ENCODE measurements at regions not wholly inside any gene's neighbourhood (a gene's known extent, or its start where the extent isn't known, plus 50 kb on each side); places are given as distances from the start of the nearest gene placed in this dataset.
"Not testable (repeated sequence)": the region's sequence is repeated elsewhere in the genome, so short reads cannot be mapped to it uniquely, and the experiment has no call there.

DNA sequence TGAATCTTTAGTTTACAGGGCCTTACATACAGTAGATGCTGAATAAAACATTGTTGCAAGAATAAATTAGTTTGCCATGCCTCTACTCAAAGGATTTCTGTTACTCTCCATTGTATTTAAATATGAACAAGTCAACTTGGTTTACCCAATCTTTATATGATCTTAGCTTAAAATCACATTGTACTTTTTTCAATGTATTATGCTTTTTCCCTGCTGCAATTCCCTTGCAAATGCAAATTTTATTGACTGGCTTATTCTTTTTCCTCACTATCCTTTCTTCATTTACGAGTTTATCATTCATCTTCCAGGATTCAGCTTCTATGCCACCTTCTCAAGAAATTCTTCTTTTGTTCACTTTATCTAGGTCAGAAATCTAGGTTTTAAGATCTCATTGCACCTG, 571.4 kb upstream of the ZNF804A start:
- no peak for FAIRE-seq

DNA sequence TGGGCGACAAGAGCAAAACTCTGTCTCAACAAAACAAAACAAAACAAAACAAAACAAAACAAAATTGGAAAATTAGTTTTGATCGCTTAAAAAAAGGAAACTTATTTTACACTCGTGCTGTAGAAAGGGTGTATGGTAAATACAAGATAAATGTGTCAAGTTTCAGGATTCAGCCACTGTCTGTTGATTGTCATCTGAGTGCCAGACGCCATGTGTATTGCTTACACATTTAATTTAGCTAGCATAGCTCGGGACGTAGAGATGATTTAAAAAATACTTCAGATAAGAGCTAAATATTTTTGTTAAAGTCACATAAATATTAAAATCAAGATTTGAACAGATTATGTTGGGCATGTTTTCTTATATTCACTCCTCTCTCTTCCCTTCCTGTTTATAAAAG, 568.1 kb upstream of the ZNF804A start:
- FAIRE-seq = no peak

DNA sequence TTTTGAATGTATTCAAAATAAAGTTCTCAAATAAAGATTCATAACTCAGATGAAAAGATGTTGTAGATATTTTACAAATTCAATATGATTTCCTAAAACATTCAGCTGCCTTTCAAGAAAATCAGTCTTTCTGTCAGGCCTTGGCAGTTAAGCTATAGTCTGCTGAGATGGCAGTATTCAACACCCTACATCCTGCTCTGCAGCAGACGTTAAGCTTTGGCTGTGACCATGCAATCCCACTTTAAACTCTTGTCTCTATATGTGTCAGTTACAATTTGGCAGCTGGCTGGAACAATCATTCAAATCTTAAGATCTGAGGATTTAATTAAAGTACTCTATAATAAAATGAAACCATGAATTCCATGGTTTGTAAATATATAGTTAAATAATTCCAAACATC, 567.3 kb upstream of the ZNF804A start:
- FAIRE-seq = no peak

DNA sequence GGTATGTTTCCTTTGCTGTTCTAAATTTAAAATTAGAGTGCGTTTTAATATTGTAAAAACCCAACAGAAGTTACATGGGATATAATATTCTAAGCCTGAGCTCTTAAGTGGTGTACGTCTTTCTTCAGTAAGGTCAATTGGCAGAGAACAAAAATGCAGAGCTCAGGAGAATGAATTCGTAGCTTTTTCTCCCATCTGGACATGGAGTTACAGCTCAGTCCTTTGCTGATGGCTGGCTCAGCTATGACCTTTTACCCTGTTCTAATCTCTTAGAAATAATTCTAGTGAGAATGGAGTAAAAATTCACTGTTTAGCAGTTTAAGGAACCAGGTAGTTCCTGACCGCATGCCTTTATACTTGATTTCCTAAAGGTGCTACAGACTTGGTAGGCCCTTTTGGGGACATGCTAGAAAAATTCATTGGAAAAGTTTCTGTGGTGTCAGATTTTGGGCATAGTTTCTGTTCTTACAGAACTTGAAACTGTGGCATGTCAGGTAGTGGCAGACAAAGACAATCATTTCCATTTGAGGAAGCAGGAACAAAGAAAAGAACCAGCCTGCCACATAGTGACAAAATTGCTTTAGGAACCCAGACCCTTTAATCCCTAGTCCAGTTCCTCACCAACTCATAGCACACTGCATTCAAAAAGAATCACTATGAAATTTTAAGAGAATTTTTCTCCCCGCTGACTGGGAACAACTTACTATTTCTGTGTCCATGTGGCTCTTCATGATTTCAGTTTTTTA, 566.8 kb upstream of the ZNF804A start:
- FAIRE-seq = no peak

DNA sequence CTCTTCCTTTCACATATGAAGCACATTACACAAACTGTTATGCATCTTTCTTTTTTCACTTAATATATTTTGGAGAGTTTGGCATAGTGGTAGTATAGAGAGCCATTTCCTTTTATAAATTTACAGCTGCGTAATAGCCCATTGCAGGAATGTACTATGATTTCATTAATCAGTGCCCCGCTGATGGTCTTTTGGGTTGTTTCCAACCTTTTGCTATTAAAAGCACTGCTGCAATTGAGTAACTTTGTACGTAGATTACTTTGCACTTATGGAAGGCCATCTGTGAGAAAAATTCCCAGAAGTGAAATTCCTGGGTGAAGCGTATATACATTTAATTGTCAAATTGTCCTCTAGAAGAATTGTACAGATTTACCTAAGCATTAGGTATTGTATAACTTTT, 565.3 kb upstream of the ZNF804A start:
- FAIRE-seq = no peak

DNA sequence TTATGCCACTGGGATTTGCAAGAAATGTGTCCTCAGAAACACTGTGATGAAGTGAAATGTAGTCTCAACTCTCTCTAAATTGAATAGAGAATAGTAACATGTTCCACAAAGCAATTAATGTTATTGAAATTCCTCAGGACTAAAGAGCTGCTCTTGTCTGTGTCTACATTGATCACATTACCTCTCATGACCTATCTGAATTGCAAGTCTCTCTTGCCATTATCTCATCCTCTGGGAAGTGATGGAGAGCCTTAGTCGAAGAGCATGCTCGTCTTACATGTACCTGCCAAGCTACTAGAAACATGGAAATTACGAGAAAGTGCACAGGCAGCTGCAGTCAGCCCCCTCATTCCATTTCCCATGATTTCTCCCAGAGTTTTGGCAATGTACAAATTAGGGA, 561.1 kb upstream of the ZNF804A start:
- no peak for FAIRE-seq

DNA sequence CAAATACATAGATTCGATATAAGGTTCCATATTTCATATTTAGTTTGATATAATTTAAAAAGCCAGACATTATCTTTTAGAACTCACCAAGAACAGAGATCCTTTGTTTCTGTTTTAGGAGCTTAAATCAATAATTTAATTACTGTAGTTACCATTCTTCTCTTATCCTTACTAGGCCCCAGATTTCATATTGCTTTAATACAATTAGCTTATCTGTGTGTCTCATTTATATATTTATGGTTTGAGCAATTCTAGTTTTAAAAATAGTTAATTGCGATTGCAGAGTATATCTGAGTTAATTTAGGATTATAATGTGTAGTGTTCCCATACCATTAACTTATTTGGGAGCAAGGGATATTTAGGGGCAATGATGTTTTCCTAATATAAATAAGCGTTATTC, 558.8 kb upstream of the ZNF804A start:
- FAIRE-seq = no peak

DNA sequence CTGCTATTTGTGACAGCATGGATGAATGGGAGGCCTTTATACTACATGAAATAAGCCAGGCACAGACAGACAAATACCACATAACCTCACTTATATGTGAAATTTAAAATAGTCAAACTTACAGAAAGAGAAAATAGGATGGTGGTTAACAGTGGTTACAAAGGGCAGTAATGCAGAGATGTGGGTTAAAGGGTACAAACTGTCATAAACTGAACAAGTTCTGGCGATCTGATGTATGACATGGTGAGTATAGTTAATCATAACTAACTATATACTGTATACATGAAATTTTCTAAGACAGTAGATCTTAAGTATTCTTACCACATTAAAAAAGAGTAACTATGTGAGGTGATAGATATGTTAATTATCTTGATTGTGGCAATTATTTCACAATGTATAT, 558.1 kb upstream of the ZNF804A start:
- no peak for FAIRE-seq

DNA sequence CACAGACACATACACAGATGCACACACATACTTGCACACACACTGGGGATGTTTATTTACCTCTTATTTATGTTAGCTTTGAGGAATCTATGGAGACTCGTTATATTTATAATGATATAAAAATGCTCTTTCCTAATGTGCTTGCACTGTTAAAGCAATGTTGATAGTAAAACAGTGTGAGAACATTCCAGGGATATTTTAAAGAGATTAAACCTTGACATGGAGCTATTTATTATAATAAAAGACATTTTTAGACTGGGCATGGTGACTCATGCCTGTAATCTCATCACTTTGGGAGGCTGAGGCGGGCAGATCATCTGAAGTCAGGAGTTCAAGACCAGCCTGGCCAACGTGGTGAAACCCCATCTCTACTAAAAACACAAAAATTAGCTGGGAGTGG, 557.3 kb upstream of the ZNF804A start:
- no peak for FAIRE-seq

DNA sequence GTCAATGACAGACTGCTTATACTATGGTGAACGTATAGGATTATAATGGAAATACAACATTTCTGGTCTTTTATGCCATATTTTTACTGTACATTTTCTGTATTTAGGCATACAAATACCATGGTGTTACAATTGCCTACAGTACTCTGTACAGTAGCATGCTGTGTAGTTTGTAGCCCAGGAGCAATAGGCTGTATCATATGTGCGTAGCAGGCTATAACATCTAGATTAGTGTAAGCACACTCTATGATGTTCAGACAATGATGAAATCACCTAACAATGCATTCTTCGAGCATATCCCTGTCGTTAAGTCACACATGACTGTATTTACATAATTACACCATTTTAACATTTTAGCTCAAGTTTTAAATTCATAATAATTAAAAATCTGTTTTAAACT, 556.6 kb upstream of the ZNF804A start:
- FAIRE-seq = no peak

DNA sequence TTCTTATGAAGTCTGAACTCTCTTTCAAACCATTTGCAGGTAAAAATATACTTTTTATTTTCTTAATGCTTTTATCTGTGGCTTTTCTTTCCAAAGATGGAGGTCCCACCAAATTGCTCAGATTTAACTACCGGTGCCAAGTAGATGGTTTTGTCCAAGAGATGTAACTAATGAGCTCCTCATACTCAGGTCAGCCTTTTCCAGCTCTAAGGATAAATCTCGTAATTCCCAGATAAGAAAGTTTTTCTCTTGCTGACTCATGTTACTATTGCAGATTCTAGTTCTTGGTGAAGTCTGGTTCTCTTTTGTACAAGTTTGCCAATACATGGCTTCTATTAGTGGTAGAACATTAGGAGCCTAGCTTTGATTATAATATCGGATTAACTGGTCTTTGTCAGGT, 550.8 kb upstream of the ZNF804A start:
- FAIRE-seq = no peak

DNA sequence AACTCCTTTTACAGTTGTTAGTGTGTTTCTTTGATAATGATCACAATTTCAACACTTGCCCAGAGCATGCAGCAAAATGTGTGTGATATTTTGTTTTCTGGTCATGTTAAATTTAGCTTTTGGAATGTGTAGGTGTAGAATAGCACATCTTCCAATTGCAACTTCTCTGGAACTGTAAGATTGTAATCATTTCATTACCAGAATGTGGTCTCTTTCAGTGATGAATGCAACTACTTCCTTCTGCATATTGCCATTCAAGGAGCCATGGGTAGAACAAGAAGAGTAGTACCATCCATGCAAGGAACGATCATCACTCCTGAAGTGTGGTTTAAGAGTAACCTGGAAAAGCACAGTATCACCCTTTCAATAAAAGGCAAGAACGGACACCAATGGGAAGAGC, 548.8 kb upstream of the ZNF804A start:
- no peak for FAIRE-seq

DNA sequence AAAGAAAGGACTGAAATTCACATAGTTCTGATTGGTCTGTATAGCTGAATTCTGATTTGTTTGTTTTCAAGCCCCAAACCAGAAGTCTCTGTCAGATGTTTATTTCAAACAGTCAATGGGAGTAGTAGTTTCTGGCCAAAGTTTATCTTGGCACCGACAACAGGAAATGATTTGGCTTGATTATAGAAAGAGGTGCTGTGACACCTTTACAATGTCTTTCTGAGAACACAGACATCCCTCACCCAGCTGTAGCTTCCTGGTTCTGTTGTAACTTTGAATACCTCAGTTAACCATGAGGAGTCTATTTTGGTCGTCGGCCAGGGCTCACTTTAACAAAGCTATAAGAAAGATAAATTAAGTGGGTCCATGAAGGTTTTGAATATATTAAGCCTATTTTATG, 545.0 kb upstream of the ZNF804A start:
- FAIRE-seq = no peak

DNA sequence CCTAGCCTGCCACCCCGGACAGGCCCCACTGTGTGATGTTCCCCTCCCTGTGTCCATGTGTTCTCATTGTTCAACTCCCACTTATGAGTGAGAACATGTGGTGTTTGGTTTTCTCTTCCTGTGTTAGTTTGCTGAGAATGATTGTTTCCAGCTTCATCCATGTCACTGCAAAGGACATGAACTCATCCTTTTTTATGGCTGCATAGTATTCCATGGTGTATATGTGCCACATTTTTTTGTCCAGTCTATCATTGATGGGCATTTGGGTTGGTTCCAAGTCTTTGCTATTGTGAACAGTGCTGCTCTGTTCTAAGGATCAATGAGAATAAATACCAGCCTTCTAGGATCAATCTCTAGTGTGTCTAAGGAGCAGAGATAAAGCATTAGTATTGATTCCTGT, 543.9 kb upstream of the ZNF804A start:
- not testable (repeated sequence) for FAIRE-seq

DNA sequence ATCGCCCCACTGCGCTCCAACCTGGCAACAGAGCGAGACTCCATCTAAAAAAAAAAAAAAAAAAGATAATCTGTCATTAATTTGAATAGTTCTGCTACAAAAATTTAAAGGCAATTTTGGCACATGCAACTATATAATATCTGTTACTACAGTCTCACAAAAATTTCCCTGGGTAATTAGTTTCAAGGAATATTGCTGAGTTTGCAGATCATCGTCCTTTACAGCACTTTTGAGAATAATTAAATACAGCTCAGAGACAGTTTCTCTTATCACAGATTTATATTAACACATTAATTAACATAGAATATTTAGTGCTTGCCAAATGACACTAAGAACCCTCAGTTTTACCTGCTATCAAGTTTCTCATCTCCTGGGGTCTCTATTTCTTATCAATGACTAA, 540.4 kb upstream of the ZNF804A start:
- no peak for FAIRE-seq

DNA sequence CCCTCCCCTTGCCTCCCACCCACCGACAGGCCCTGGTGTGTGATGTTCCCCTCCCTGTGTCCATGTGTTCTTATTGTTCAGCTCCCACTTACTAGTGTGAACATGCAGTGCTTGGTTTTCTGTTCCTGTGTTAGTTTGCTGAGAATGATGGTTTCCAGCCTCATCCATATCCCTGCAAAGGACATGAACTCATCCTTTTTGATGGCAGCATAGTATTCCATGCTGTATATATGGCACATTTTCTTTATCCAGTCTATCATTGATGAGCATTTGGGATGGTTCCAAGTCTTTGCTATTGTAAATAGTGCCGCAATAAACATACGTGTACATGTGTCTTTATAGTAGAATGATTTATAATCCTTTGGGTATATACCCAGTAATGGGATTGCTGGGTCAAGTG, 538.1 kb upstream of the ZNF804A start:
- not testable (repeated sequence) for FAIRE-seq

DNA sequence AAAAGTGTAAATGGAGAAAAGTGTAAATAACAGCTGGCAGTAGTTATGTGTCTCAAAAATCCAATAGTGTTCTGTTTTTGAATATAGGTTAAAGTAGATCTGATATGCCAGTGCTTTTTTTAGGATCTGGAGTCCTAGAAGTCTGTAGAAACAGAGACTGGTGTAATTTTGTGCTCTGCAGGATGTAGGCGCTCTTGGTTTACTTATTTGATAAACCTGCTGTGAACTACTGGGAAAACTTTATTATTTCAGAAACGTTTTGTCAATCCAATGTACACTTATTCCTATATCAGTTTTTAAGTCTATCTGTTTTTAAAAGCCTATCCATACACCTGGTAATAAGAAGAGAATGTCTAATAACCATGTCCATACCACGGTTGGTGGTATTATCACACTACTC, 530.8 kb upstream of the ZNF804A start:
- no peak for FAIRE-seq

DNA sequence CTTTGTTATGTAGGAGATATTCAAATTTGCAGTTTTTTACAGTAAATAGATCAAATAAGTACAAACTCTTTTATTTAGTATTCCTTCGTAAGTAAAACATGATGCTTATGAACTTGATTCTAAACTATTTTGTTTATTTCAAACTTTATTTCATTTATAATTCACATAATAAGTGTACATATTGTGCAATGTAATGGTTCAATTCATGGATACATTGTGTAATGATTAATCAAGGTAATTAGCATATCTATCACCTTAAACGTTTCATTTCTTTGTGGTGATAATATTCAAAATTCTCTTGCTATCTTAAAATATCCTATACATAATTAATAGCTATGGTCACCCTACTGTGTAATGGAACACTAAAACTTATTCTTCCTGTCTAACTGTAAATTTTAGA, 525.9 kb upstream of the ZNF804A start:
- FAIRE-seq = no peak

DNA sequence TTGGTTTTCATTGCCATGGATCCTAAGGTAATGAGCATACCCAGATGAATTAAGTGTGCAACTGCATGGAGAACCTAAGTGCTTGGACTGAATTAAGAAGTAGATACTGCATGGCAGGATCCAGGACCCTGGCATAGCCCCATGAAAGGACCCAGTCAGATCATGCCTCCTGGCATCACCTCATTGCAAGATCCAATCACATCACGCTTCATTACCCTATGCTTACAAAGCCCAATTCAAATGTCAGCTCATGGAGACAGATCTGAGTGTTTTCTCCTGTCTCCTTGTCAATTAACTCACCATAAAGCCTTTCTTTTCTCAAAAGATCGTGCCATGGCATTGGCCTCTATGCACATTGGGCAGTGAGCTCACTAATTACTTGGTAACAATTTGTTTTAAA, 519.8 kb upstream of the ZNF804A start:
- FAIRE-seq = no peak

DNA sequence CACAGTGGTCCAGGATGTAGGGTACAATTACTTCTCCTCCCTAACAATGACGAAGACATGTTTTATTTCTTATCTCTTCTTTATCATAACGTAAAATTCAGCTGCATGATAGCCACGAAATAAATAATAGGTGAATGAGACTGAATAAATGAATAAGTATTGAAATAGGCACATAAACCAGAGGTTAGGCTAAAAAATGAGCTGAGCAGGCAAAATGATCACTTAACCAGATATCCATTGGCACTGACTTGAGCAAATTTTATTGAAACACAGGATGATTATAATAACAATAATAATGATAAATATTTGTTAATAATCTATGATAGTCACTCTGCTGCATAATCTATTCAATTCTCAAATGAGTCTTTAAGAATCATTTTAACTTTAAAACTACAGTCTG, 506.9 kb upstream of the ZNF804A start:
- FAIRE-seq = no peak

DNA sequence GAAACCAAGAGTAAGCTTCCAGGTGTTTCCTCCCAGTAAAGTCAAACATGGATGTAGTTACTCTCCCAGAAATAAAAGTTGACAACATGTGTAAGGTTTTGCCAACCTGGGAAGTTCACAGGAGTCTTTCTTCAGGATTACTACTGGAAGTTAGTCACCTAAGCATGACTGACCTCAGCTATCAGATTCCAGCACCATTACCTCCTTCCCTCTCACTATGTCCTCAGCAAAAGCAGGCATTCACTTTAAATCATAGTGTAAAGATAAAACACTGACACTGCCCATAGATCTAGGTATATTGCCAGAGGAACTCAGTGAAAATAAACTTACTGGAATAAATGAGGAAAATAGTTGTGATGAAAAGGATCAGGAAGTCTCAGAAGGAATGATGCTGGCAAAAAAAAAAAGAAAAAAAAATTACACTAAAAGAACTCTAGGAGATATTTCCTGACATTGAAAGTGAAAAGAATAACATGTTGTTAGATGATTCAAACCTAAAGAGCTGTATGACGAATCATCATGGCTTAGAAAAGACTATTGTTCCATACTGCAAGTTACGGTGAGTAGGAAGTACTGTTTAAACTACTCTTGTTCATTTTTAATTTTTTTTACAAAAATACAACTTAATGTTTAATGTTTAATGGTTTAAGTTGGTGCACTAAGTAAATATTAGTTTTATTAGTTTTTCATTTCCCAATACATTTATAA, 484.5 kb upstream of the ZNF804A start:
- FAIRE-seq = no peak

DNA sequence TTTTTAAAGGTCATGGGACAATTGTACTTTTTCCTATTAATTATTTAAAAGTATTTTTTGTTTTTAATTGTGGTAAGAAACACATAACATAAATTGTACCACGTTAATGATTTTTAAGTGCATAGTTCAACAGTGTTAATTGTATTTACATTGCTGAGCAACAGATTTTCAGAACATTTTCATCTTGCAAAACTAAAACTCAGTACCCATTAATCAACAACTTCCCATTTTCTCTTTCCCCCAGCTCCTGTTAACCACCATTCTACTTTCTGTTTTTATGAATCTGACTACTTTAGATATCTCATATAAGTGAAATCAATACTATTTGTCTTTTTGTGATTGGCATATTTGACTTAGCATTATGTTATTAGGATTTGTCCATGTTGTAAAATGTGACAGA, 483.9 kb upstream of the ZNF804A start:
- FAIRE-seq = peak; percentile 86

DNA sequence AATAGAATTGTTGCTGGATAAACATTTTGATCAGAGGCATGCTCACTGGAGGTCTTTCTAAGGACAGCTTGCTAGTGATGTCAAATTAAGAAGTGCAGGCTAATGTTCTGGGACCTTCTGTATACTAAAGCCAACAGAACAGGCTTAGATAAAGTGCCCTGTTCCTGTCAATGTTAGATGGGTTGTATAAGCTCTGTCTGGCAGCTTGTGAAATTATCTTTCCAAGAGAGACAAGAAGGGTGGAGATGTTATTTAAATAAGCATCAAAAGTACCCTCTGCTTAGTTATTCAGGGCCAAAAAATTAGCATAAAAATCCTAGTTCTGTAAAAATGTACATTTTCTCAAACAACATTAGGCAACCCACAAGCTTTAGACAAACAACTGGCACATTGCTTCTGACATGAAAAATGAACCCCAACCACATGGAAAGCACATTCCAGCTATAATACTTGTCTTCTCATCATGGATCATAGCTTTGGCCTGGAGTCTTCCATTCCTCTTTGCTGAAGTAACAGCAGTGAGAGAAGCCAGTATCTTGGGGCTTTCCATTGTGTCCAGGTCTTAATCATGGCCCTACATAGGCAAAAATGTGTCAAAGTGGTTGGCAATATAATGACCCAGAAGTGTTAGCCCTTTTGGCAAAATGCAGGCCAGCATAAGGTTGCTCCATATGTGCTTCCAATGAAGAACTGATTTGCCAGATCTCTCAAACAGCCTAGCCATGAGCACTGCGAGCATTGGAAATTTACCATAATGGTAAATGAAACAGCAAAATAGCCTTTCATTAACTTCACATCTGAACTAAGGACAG, 478.1 kb upstream of the ZNF804A start:
- FAIRE-seq = no peak

DNA sequence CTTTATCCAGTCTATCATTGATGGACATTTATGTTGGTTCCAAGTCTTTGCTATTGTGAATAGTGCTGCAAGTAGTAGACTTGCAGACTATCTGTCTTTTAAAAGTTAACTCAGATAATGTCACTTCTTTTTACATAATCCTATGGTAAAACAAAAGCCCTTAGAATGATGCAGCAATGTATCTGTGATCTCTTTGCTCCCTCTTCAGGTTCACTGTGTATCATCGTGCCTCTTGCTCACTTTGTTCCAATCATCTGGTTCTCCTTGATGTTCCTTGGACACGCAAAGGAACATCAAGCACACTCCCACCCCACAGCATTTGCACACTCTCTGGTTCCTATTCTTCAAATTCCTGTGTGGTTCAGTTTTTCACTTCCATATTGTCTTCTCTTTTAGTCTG, 472.5 kb upstream of the ZNF804A start:
- FAIRE-seq = no peak
